ENCODE measurements at regions not wholly inside any gene's neighbourhood (a gene's known extent, or its start where the extent isn't known, plus 50 kb on each side); places are given as distances from the start of the nearest gene placed in this dataset.
A peak's percentile ranks its signal among the peaks of the same experiment; 100 is the strongest.

DNA sequence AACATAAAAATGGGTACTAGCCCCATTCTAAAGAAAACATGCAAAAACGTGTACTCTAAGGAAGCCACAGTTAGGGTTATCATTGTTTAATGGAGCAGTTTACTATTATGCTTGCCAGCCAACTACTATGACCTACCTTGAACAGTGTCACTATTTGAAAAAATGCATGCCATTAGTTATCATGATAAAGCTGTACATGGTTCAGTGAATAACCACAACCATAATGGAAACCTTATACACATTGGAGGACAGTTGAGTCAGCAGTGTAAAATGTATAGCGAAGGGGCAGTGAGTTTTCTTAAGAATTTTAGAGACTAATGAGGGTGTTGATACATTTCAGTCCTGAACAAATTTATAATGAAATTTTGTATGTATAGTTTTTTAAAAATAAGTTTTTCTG lies 381.9 kb downstream of the GRXCR1 start:
- in situ Hi-C loops (cut with MboI; ENCODE audit: low sequenced_read_pairs): no loop called here
- DNase-seq (ENCODE audit: low spot score in 2 of 2): peak in 1 of 2 experiments; percentile 5
- H3K9me3 ChIP-seq: no peaks in the 10 kb centered on the region
- H3K36me3 ChIP-seq (replicated peaks): no peaks in the 10 kb centered on the region
- no peaks in the 10 kb centered on the region for H3K4me1 ChIP-seq
- no peaks in the 10 kb centered on the region for H3K27me3 ChIP-seq (ENCODE audit: low read depth)
- H3K4me3 ChIP-seq: no peak overlapping the region

DNA sequence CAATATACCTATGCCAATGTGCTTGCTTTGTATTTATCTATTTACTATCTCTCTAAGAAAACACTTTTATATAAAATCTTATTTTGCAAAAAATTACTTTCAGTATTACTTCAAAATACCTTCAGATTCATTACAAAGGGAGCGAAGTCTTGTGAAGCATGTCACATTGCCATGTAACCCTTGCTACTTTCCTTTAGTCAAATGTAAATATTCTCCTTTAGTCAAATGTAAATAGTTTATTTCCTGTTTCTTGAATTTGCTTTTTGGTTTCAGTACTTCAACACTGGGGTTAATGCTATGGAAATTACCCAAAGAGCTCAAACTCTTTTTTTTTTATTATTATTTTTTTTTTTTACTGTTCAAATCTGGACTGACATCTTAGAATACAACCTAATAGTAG lies 383.3 kb downstream of the GRXCR1 start:
- DNase-seq (ENCODE audit: low spot score in 2 of 2): no peak
- in situ Hi-C loops (cut with MboI; ENCODE audit: low sequenced_read_pairs): no loop called here
- H3K36me3 ChIP-seq (replicated peaks): no peaks in the 10 kb centered on the region
- H3K9me3 ChIP-seq: no peaks in the 10 kb centered on the region
- H3K4me1 ChIP-seq: no peaks in the 10 kb centered on the region
- no peak overlapping the region for H3K4me3 ChIP-seq
- H3K27me3 ChIP-seq (ENCODE audit: low read depth): no peaks in the 10 kb centered on the region

DNA sequence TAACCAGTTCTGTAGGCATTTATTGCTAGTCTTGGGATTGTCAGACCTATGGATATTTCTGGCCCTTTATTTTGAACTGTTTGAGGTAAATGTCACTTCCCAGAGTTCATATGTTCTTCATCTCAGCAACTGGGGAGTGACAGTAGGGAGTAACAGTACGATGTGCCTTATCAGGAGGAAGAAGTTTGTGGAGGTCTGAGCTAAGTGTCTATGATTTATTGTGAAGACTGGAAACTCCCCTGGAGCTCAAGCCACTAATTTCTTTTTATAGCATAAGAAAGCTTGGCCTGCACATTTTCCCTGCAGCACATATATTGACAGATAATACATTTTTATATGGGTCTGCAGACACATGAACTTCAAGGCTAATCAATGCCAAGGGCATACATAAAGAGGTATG lies 383.8 kb downstream of the GRXCR1 start:
- in situ Hi-C loops (cut with MboI; ENCODE audit: low sequenced_read_pairs): no loop called here
- Histone ChIP-seq H3K4me3 (no peak overlapping the region), H3K36me3 (replicated peaks) (no peaks in the 10 kb centered on the region), H3K27me3 (ENCODE audit: low read depth) (no peaks in the 10 kb centered on the region), H3K4me1 (no peaks in the 10 kb centered on the region), H3K9me3 (no peaks in the 10 kb centered on the region)
- no peak for DNase-seq (ENCODE audit: low spot score in 2 of 2)

DNA sequence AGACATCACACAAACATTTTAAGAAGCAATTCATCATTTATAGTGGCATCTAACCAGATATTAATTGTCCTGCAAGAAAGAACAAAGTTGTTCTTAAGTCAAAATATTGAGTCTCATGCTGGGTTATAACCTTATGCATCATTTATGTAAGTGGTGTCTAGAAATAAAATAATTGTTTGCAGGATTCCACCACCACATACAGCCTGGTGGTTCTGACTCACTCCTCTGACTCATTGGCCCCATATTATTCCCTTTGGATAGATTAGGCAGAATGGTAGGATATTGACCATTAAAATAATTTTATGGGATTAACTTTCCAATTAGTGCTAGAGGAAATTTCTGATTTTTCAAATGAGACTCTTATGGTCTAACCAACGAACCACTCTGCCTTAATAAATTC lies 384.5 kb downstream of the GRXCR1 start:
- no peak overlapping the region for H3K4me3 ChIP-seq
- H3K4me1 ChIP-seq: no peaks in the 10 kb centered on the region
- DNase-seq (ENCODE audit: low spot score in 2 of 2): no peak
- no peaks in the 10 kb centered on the region for H3K36me3 ChIP-seq (replicated peaks)
- H3K27me3 ChIP-seq (ENCODE audit: low read depth): no peaks in the 10 kb centered on the region
- in situ Hi-C loops (cut with MboI; ENCODE audit: low sequenced_read_pairs): no loop called here
- no peaks in the 10 kb centered on the region for H3K9me3 ChIP-seq

DNA sequence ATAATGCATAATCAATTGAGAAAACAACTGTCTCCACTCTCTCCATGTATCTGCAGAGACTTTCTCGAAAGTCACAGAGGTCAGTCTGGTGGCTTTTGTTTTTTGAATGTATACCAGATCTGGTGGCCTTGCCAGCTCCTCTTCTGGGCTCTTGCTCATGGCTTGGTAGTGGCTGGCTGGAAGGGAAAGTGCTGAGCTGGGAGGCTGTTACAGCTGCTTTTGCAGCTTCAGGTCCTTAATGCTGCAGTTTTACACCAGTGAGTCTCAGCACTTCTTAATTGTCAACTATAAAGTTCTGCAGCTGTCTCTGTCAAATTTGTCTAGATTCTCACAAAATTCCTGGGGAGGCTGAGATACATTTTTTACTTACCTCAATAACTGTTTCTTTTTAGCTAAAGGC lies 390.0 kb downstream of the GRXCR1 start:
- DNase-seq (ENCODE audit: low spot score in 2 of 2): no peak
- H3K4me1 ChIP-seq: no peaks in the 10 kb centered on the region
- H3K9me3 ChIP-seq: no peaks in the 10 kb centered on the region
- H3K4me3 ChIP-seq: no peak overlapping the region
- H3K27me3 ChIP-seq (ENCODE audit: low read depth): no peaks in the 10 kb centered on the region
- no peaks in the 10 kb centered on the region for H3K36me3 ChIP-seq (replicated peaks)
- in situ Hi-C loops (cut with MboI; ENCODE audit: low sequenced_read_pairs): no loop called here

DNA sequence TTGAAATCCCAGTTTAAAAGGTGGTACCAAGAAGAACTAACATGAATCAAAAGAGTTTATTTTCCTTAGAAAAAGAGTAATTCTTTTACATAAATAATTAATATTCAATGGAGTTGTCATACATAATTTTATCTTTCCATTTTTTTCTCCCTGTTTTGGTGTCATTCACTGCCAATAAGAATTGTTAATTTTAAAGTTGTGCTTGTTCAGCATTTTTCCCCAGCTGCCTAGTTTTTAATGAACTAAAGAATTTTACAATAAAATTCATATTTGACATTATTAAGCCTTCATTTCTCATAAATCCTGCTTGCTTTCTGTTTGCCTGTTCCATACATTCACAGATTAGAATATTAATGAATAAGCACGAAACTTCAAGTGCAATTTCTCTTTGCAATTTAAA lies 393.6 kb downstream of the GRXCR1 start:
- no peak for DNase-seq (ENCODE audit: low spot score in 2 of 2)
- no peaks in the 10 kb centered on the region for H3K36me3 ChIP-seq (replicated peaks)
- no peak overlapping the region for H3K4me3 ChIP-seq
- in situ Hi-C loops (cut with MboI; ENCODE audit: low sequenced_read_pairs): no loop called here
- H3K4me1 ChIP-seq: no peaks in the 10 kb centered on the region
- no peaks in the 10 kb centered on the region for H3K9me3 ChIP-seq
- H3K27me3 ChIP-seq (ENCODE audit: low read depth): no peaks in the 10 kb centered on the region

DNA sequence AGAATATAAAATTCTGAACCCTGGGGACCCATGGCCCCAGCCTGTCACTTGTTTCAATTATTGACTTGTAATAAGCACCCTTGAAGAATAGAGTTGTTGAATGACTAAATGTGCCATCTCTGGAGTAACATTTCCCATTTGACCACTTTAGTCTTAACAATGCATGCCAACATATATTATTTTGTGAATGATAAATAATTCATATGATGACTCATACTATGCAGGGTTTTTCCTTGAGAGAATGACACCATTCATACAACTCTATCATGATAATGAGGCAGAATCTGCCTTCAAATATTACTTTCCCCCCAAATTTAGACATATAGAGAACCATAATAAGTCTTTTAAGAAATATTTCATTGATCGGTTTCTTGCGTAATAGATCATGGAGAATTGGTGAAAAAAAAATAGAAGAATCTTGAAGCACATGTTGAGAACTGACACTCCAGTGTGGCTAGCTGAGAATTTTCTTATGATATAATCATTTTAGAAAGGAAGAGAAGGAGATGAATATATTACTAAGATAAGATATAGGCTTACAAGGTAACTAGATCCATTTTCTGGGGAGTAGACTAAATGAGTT lies 404.5 kb downstream of the GRXCR1 start:
- no peak for DNase-seq (ENCODE audit: low spot score in 2 of 2)
- Histone ChIP-seq H3K4me1 (no peaks in the 10 kb centered on the region), H3K36me3 (replicated peaks) (no peaks in the 10 kb centered on the region), H3K9me3 (no peaks in the 10 kb centered on the region), H3K4me3 (no peak overlapping the region), H3K27me3 (ENCODE audit: low read depth) (no peaks in the 10 kb centered on the region)
- in situ Hi-C loops (cut with MboI; ENCODE audit: low sequenced_read_pairs): no loop called here

DNA sequence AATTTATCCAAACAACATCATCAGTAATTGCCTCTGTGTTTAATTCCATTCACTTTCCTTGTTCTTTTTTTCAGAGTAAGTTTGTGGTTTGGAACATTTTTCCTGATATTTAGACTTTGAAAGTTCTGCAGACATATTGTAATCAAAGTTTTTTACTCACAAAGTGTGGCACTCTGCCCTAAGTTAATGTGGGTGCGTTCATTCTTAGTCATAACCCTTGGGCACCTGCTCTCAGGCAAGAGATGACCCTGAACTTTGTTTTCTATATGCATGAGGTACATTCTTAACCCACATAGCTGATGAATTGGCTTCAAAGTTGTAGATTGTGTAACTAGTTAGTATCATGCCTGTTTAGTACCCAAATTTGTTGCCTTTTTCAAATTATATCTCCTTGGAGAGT lies 424.3 kb downstream of the GRXCR1 start:
- H3K27me3 ChIP-seq (ENCODE audit: low read depth): no peaks in the 10 kb centered on the region
- H3K9me3 ChIP-seq: no peaks in the 10 kb centered on the region
- DNase-seq (ENCODE audit: low spot score in 2 of 2): no peak
- H3K4me1 ChIP-seq: no peaks in the 10 kb centered on the region
- H3K36me3 ChIP-seq (replicated peaks): no peaks in the 10 kb centered on the region
- no peak overlapping the region for H3K4me3 ChIP-seq
- in situ Hi-C loops (cut with MboI; ENCODE audit: low sequenced_read_pairs): no loop called here

DNA sequence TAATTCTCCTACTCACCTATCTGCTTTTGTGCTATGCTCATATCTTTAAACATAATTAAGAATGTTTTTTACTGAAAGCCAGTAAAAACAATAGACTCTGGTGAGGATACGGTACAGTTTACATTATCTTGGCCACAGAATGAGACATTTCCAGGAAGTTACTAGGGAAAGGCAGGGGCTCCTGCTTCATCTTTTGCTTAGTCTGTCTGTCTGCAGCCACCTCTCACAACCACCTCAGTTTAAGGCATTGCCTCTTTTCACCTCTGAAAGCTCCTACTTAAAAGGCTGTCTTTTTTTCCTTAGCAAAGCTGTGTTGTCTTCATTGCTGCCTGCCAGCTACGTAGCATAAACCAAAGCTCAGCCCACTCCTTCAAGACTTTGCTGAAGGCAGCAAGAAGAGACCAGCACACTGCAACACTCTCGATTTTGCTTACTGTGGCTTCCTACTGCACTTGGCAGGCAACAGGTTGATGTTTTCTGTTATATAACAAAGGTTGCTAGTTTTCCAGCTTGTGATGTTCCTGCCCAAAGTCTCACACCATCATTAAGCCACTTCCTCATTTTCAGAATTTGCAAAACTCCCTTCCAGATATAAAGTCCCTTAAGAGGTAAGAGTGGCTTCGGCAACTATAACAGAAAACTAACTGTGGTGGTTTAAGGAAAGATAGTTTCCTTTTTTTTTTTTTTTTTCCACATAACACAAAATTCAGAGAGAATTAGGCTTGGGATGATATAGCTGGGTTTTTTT lies 432.9 kb downstream of the GRXCR1 start:
- DNase-seq (ENCODE audit: low spot score in 2 of 2): no peak
- Histone ChIP-seq H3K9me3 (no peaks in the 10 kb centered on the region), H3K4me3 (no peak overlapping the region), H3K27me3 (ENCODE audit: low read depth) (no peaks in the 10 kb centered on the region), H3K4me1 (no peaks in the 10 kb centered on the region), H3K36me3 (replicated peaks) (no peaks in the 10 kb centered on the region)
- in situ Hi-C loops (cut with MboI; ENCODE audit: low sequenced_read_pairs): no loop called here

DNA sequence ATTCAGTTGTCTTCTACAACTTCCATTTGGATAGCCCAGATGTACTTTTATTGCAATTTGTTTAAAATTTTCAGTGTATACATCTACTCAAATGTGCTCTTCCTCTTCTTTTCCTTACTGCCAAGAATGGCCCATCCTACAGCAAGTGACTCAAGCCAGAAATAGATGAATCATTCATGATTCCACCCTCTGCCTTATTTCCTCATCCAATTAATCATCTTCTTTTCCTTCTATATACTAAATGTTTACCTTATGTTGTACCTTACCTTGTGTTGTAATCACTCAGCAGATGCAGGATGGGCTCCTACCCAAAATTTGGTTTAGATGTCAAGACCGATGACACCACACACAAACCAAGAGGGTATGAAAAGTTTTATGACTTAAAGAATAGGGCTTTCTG lies 437.8 kb downstream of the GRXCR1 start:
- Histone ChIP-seq H3K36me3 (replicated peaks) (no peaks in the 10 kb centered on the region), H3K4me3 (no peak overlapping the region), H3K27me3 (ENCODE audit: low read depth) (no peaks in the 10 kb centered on the region), H3K4me1 (no peaks in the 10 kb centered on the region), H3K9me3 (no peaks in the 10 kb centered on the region)
- in situ Hi-C loops (cut with MboI; ENCODE audit: low sequenced_read_pairs): no loop called here
- no peak for DNase-seq (ENCODE audit: low spot score in 2 of 2)

DNA sequence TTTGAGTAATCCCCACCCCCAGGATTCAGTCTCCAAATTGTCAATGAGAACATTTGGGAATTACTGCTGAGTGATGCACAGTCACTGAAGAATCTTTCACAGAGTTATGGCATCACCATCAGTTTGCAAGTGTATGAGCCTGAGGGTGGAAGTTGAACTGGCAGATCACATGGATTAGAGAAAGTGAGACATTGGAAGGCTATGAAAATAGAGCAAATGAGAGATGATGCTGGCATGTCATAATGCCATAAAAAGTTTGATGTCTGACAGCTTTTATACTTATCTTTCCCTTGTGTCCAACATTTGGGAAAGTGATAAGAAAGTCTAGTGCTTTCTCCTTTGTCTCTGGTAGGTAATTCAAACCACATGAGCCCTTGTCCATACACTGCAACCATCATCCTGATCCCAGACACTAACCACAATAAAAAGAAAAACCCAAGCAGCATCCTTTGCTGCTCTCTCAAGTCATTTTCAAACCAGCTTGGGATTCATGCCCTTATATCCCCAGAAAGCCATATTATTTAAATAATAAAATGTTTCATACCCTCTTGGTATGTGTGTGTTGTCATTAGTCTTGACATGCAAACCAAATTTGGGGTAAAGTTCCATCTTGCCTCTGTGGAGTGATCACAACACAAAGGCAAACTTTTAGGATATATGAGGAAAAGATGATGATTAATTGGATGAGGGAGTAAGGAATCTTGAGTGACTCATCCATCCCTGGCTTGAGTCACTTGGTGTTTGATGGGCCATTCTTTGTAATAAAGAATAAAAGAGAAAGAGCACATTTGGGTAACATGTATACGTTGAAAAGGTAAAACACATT lies 438.9 kb downstream of the GRXCR1 start:
- H3K27me3 ChIP-seq (ENCODE audit: low read depth): no peaks in the 10 kb centered on the region
- H3K4me3 ChIP-seq: no peak overlapping the region
- in situ Hi-C loops (cut with MboI; ENCODE audit: low sequenced_read_pairs): no loop called here
- no peaks in the 10 kb centered on the region for H3K9me3 ChIP-seq
- no peaks in the 10 kb centered on the region for H3K36me3 ChIP-seq (replicated peaks)
- no peak for DNase-seq (ENCODE audit: low spot score in 2 of 2)
- no peaks in the 10 kb centered on the region for H3K4me1 ChIP-seq

DNA sequence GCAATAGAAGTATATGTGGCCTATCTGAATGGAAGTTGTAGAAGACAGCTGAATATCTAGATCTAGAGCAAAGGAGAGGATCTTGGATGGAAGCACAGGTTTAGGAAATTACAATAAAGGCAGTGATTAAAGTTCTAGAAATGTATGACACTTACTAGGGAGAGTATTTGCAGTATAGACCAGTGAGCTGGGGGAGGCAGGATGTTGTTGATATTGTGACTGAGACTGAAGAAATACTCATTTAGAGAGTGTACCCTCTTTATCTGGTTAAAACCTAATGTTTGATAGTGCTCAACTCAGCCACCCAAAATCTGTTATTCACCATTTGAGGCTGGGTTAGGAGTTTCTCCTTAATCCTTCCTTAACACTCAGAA lies 439.5 kb downstream of the GRXCR1 start:
- Histone ChIP-seq H3K9me3 (no peaks in the 10 kb centered on the region), H3K4me3 (no peak overlapping the region), H3K27me3 (ENCODE audit: low read depth) (no peaks in the 10 kb centered on the region), H3K36me3 (replicated peaks) (no peaks in the 10 kb centered on the region), H3K4me1 (no peaks in the 10 kb centered on the region)
- DNase-seq (ENCODE audit: low spot score in 2 of 2): no peak
- in situ Hi-C loops (cut with MboI; ENCODE audit: low sequenced_read_pairs): no loop called here

DNA sequence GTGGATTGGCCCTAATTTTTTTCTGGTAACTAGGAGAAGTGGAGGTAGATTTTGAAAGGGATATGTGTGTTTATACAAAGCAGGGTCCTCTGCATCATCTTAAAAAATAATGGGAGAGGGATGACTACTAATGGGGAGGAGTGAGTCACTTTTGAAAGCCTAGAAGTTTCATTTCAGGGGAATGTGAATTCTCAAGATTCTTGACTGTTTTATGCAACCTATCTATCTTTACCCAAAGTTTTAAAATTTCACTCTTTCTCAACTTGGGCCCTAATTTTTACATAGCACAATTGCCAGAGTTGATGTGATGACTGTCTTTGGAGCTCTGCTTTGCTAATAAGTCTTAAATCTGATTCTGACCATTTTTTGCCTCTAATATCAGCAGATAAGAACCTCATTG lies 445.2 kb downstream of the GRXCR1 start:
- DNase-seq (ENCODE audit: low spot score in 2 of 2): no peak
- no peaks in the 10 kb centered on the region for H3K27me3 ChIP-seq (ENCODE audit: low read depth)
- H3K36me3 ChIP-seq (replicated peaks): no peaks in the 10 kb centered on the region
- no peak overlapping the region for H3K4me3 ChIP-seq
- in situ Hi-C loops (cut with MboI; ENCODE audit: low sequenced_read_pairs): no loop called here
- no peaks in the 10 kb centered on the region for H3K9me3 ChIP-seq
- H3K4me1 ChIP-seq: no peaks in the 10 kb centered on the region

DNA sequence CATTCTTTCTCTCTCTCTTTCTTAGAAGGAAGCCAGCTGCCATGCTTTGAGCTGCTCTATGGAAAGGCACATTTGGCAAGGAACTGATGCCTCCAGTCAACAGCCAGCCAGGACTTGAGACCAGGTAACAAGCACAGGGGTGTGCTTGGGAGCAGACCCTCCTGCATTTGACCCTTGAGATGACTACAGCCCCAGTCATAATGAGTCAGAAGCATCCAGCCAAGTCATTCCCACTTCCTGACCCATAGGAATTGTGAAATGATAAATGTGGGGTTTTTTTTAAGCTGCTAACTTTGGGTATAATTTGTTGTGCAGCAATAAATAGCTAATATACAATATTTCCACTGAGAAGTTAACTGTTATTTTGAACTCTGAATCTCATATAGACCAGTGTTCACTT lies 446.9 kb downstream of the GRXCR1 start:
- H3K9me3 ChIP-seq: no peaks in the 10 kb centered on the region
- no peak overlapping the region for H3K4me3 ChIP-seq
- no peaks in the 10 kb centered on the region for H3K36me3 ChIP-seq (replicated peaks)
- no peaks in the 10 kb centered on the region for H3K4me1 ChIP-seq
- no peaks in the 10 kb centered on the region for H3K27me3 ChIP-seq (ENCODE audit: low read depth)
- in situ Hi-C loops (cut with MboI; ENCODE audit: low sequenced_read_pairs): no loop called here
- DNase-seq (ENCODE audit: low spot score in 2 of 2): no peak

Measured in HAP-1 (cell line).